NCI-H82 (cell line): ENCODE measurements at regions not wholly inside any gene's neighbourhood (a gene's known extent, or its start where the extent isn't known, plus 50 kb on each side); places are given as distances from the start of the nearest gene placed in this dataset.
A peak's percentile ranks its signal among the peaks of the same experiment; 100 is the strongest.

Experiments used
- DNase-seq: peaks from one replicate; lab custom pipeline; 2025; lab: John Stamatoyannopoulos, UW

DNA sequence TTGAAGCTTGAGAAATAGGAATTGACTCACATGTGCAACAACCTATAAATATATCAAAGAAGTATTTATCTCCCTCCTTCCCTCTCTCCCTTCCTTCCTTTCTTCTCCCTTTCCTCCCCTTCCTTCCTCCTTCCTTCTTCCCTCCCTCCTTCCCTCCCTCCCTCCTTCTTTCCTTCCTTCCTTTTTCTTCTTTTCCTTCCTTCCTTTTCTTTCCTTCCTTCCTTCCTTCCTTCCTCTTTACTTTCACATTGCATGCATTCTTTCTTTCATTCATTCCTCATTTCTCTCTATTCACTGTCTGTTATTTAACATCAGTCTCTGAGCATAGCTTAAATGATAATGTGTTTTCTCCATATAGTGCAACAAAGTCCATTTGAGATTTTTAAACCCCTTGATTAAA, 214.2 kb downstream of the CHRM3 start:
- no peak for DNase-seq

DNA sequence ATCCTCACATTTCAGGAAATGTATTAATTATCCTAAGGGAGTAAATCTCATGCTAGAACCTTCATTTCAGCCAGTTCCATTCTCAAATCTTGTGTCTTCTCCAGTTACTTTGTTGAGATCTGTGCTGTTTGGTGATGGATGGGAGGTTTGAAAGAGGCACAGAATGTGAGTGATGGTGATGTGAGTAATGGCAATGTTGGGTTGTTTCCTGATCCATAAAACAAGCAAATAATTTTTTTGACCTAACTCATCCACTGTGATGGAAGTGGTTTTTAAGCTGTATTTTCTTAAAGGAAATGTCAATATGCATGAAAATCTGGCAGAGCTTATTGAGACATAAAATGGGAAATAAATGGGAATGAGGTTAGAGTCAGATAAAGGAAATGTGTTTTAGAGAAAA, 214.7 kb downstream of the CHRM3 start:
- DNase-seq, result no peak

DNA sequence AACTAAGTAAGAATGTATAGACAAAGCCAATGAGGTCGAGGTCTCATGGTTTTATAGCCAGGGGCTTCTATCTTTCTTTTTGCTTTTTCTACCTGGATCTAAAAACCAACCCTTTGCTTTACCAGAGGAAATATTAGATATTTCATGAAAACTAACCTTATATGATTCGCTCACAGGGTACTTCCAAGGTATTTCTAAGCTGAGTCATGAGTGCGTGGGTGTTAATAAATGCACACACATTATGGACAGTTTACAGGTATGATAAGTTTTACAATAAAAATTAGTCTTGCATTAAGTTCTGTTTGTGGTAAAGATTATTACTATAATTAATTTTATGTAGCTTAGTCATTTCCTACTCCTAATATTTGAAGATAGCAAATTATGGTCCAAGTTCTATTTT, 217.2 kb downstream of the CHRM3 start:
- no peak for DNase-seq

DNA sequence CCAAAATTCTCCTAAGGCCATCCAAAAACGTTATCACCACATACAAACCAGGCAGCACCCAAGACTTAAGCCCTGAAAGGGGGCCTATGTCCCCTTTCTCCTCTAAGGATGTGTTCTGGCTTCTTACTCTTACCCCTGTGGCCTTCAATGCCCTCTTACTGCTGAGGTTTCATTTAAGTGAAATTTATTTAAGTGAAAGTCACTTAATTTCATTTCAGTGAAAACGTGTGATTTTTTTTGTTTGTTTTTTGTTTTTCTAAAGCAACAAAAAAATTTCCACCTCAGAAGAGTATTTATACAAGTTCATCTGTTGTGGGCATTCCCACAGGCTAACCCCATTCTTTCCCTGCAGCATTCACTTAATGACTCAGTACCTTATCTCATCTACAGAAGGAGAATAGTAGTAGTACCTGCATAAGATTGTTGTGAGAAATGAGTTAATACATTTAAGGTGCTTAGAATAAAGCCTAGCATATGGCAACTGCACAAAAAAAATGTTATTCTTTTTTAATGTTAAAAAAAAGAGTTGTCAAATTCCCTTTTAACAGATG, 220.6 kb downstream of the CHRM3 start:
- no peak for DNase-seq

DNA sequence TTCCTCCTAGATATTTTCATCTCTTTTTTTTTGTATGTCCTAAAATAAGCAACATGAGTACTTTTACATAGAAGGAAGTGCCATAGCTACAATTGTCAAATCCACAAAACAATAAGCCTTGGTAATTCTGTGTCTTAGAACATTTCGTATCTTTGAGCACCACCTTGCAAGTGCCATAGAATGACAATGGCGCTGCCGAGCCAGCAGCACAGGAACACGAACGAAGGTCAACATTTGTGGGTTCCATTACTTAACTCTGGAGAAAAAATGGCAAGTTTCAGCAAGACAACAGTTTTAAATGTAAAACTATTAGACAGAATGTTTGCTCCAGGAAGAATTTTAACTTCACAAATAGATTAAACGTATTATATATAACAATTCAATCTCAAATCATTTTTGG, 222.1 kb downstream of the CHRM3 start:
- no peak for DNase-seq

DNA sequence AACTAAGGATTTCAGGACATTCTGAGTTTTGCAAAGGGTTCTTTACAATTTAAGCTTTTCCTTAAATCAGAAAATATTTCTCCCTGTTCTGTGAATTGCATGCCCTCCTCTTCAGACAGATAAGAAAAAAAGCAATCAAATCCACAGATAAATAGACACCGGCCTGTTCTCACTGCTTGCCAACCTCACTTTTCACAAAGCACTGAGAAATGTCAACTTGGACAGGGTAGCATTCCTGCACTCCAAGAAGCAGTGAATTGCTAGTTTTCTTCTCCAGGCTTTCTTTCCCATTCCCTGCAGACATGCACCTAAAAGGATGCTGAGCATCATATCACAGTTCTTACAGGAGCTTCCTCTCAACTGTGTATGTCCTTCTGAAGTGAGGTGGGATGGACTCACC, 226.0 kb downstream of the CHRM3 start:
- DNase-seq, result no peak

DNA sequence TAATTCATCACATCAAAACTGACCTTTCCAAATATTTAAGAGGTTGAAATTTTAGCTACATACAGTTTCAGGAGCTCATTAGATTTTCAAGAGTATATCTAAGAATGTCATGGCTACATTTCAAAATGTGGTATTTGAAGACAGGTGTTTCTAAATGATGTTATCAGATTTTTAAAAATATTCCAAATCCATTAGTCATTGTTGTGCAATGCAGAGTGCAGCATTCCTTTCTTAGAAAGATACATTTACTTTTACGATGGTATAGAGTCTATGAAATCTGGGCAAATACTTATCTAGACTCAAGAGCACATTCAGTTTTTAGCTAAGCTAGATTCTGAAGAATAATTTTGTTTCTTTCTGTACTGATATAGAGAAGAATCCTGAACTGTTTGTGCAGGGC, 230.3 kb downstream of the CHRM3 start:
- DNase-seq, result no peak

DNA sequence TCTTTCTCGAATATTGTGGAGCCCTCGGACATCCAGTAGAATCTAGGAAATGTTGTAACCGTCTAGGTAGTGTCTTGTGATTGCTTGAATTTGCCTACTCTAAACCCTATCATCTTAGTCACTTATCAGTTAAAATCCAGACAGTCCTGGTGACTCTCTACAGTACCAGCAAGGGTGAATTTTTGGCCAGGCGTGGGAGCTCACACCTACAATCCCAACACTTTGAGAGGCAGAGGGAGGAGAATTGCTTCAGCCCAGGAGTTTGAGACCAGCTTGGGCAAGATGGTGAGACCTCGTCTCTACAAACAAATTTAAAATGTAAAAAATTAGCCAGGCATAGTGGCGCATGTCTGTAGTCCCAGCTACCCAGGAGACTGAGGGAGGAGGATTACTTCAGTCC, 230.9 kb downstream of the CHRM3 start:
- no peak for DNase-seq

DNA sequence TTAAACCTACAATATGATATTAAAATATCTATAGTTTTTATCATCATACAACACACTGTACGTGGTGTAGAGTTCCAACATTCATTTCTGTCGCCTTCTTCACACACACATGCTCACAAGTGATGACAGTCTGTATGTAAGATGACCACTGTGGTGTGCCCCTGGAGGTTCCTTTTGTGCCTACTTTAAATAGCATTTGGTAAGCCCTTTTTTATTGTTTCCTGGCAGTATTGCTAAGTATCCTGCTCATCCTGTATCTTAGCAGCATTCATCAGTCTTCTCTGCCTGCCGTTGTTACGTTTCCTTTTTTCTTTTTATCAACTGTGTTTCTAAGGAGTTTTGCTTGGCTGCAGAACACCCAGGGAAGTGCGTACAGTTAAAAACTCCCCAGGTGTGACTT, 231.4 kb downstream of the CHRM3 start:
- DNase-seq, result no peak

DNA sequence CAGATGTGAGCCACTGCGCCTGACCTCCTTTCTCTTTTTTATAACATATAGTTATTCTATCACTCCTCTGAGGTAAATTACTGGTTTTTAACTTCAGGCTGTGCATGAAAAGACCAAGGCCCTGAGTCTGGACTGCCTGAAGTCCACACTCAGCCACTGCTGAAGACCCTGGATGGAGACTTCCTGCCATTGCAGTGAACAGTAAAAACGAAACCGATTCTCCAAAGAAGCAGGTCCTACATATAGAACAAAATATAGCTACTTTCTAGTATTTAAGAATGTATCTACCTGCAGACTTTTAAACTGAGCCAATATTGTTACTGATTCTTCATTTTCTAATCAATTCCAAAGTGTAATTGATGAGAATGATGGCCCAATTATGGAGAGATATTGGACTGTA, 232.8 kb downstream of the CHRM3 start:
- no peak for DNase-seq

DNA sequence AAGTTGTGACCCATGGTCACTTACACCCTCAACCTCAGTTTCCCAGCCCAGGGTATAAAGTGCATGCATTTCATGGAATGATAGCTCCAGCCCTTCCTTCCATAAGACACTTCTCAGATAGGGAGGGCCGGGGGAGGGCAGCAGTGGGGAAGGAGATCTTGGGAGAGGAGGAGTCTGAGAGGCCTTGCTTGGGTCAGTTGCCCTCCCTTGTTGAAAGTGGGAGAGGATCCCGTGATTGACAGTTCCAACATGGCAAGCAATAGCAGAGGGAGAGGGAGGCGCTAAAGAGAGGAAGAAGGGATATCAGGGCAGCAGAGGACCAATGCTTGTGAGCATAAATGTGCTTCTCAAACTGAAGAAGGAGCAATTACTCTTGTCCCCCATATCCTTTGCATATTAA, 244.4 kb downstream of the CHRM3 start:
- DNase-seq, result peak; percentile 25

DNA sequence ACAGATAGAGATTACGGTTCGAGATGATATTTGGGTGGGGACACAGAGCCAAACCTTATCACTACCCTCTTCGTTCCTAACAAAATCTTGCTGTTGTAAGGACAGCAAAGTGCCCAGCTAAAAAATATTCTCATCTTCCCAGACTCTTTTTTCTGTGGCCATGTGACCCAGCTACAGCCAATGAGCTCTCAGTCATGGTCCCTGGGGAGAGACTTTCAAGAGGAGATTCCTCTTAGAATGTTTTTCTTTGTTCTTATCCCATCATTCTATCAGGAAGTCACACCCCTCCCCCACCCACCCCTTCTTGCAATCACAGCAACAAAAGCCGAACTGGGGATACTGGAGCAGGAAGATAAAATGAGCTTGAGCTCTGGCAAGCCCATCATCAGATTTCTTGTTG, 247.1 kb downstream of the CHRM3 start:
- DNase-seq, result no peak

DNA sequence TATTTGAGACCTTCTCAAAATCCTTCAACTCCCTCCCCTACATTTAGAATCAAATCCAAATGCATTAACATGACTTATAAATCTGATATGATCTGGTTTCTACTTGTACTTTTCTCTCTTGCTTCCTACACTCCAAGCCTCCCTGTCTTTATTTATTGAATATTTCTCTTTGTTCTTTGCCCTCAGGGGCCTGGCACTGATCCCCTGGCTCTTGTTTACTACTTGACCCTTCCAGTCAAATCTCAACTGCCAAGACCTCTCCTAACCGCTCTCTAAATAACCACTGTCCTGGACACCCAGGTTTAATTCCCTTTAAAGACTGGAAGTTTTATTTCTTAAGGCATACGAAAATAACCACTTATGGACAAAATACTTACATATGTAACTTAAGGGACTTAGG, 248.9 kb downstream of the CHRM3 start:
- no peak for DNase-seq

DNA sequence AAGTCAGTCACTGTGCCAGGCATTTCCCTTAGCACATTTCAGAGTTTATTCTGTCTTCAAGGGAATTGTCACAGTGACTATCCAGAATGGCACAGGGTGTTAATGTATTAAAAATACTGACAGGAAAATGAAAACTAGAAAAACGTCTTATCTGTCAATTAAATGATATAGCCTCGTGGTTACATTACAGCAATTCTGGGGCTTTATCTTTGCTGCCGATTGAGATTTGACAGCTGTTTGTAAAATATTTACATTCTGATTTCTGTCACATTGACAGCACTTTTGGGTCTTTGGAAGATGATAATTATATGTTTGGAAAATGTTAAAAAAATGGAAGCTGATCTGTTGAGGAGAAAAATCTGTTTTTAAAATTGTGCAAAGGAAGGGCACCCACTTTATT, 250.0 kb downstream of the CHRM3 start:
- no peak for DNase-seq

DNA sequence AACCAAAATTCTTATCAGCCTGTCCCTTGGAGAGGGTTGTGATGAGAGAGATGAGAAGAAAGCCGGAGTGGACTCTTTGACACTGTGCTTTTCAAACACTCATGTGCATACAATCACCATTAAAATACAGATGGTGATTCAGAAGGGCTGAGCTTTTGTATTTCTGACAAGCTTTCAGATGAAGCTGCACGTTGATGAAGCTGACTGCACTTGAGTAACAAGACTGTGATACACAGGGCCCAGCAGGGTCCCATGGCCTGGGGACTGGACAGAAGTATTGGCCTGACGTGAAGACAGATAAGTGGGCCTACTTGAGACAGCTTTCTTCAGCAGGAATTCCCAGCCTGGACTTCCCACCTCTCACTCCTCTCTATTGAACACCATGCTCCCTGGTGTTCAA, 258.2 kb downstream of the CHRM3 start:
- no peak for DNase-seq

DNA sequence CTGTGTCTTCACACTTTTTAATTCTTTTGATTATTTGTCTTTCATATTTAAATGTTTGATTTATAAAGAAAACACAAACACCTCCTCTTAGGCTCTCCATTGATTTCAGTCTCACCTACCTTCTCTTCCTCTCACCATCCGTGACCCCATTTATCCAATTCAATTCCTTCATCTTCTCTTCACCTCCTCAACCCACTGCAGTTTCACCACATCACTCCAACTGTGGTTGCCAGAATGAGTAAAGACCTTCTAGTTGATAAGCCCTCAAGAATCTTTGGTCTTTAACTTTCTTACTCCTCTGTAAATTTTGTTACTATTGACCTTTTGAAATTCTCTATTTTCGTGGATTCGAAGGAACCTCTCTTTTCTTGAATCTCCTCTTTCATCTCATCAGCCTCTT, 260.7 kb downstream of the CHRM3 start:
- no peak for DNase-seq

DNA sequence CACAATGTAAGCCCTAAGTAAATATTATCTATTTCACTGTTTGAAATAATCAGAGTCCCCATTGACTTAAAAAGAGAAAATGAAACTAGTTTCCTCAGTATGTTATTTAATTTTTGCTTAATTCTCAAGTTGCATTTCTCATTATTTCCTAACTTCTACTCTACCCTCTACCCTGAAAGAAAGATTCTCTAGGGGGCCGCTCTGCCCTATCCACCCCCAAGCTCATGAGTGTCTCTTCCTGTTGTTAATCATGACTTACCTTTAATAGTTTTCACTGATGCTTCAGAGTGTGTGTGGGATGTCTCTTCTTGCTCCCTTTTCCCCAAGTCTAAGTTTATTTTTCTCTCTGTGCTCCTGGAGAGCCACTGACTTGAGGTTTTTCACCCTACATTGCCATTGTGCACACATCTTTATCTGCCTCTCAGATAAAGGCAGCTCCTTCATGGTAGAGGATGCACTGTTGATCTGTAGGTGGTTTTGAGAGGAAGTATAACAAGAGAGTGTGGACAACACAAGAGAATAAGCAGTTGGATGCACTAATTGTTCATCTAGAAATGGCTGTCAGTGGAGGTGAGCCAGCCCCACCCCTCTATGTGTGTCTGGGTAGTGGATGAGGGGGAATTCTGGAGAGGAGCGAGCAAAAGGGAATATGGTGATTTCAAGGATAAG, 261.7 kb downstream of the CHRM3 start:
- no peak for DNase-seq

DNA sequence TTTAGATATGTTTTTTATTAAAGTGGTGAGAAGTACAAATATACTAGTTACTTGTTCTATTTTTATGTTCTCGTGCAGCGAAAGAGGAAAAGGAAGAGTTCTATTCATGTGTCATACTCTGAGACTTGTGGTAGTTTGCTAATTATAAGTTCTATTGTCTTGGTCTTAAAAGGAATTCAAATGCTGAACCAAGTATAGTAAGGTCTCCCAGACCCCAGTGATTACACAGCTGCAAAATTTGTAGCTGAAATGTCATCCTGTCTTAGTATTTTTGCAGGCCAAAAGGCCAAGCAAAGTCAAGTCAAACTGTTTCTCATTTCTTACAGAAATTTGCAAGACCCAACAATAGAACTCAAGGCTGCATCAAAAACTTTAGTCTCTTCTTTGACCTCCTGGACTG, 268.7 kb downstream of the CHRM3 start:
- no peak for DNase-seq

DNA sequence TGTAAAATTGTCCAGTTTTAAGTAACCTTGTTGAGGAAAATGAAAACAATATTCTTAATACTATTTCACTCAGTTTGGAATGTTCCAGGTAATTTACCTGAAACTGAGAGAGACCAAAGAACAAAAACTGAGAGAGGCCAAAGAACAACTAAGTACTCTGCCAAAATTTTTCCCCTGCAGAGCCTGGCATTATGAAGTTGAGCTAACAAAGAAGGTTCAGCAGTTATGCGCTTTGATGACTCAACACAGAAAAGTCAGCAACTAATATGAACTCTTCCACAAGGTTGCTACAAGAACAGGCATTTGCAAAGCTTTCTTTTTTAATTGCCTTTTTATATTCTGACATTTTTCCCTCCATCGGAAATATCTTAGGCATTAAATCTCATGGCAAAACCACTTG, 270.9 kb downstream of the CHRM3 start:
- DNase-seq, result no peak

DNA sequence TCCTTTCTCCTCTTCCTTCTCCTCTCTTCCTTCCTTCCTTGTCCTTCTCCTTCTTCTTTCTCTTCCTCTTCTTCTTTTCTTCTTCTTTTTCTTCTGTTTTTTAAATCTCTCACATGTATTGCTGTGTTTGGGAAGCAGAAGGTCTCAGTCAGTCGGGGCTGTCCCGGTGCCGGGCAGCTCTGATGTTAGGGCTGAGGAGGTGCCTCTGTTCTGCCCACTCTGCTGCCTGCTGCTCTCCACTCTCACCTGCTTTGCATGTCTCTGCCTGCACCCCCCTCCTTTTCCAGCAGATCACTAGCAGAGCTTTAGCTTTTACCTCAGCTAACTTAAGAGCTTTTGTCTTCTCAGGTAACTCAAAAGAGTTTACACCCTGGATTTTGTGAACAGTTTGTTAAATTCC, 276.6 kb downstream of the CHRM3 start:
- DNase-seq, result no peak

DNA sequence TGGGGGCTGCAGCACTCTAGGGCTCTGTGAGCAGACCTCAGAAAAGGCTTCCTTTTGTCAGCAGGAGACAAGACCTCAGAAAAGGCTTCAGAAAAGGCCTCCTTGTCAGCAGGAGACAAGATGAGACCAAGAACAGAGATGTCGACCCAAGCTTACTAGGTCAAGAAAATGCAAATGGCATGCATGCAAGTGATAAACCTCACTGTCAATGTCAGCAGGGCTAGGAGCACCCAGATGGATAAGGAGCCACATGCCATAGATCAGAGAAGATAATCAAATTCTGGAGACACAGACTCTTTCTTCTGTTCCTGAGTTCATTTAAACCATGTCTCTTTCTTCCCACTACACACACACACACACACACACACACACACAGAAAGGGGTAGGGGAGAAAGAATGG, 285.9 kb downstream of the CHRM3 start:
- DNase-seq, result no peak

DNA sequence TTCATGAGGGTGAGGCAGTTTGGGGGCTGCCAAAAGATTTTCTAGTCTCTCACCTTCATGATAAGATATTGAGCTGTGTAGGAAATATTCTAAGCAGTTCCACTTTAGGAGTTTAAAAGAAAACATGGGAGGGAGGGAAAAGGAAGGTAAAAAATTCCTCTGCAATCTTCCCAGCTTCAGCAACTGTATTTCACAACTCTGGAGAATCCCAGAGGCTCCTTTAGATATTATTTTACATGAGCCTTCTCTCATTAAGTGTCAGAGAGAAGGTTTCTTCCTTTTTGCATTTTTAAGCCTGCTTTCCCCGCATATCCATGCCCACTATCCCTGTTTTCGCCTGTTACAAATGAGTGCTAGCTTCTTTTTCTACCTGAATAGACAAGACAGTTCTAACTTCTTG, 289.4 kb downstream of the CHRM3 start:
- DNase-seq, result no peak

DNA sequence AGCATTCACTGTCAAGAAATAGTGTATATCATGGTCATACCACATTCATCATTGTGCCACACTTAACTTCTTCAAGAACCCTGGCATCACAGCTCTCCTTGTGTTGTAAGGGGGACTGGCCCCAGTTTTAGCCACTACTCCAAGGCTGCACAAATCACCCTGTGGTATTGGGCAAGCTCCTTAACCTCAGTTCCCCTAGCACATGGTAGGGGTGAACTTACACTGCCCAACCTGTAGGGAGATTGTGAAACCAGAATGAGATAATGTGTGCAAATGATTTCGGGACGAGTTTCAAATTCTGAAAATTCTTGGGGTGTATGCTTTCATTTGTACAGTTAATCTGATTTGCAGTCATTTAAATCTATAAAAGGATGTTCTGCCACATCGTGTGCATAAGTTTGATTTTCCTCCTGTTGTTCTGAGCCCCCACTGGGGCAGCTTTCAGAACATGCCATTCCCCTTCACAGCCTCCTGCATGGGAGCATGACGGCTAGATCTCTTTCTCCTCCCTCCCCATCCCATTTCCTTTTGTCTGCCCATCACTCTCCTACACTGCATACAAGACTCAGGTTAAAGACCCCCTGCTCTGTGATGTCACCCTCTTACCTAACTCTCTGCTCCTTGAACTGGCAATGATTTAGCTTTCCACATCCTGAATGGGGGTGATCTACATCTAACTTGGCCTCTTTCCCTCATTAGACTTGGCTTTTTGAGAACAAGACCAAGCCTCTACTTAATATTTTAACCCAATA, 290.3 kb downstream of the CHRM3 start:
- no peak for DNase-seq

DNA sequence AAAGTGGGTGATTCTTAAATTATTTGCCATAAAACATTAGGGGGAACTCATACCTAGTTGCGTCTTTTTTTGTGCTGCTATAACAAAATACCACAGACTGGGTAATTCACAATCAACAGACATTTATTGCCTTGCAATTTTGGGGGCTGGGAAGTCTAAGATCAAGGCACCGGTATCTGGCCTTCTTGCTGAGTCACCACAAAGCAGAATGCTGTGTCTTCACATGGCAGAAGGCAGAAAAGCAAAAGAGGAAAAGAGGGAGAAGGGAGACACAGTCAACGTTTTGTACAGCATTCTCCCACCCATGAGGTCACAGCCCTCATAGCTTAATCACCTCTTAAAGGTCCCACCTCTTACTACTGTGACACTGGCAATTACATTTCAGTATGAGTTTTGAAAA, 291.0 kb downstream of the CHRM3 start:
- DNase-seq, result no peak
